Nephron progenitor cell (in vitro differentiated cells): ENCODE measurements at regions not wholly inside any gene's neighbourhood (a gene's known extent, or its start where the extent isn't known, plus 50 kb on each side); places are given as distances from the start of the nearest gene placed in this dataset.

ENCODE experiments used
- DNase-seq: peaks from one replicate; pipeline ENCODE4 v3.0.0; 2021
- H3K27ac Mint-ChIP-seq: 2 replicates; pipeline ENCODE4 v1.8.0; 2021; ENCODE audit warnings: mild to moderate bottlenecking, moderate library complexity, mixed read lengths
- H3K27me3 Mint-ChIP-seq: 2 replicates; pipeline ENCODE4 v1.8.0; 2021; ENCODE audit warnings: mild to moderate bottlenecking, low read depth, mixed read lengths; ENCODE audit not compliant: poor library complexity
- H3K36me3 Mint-ChIP-seq: 2 replicates; pipeline ENCODE4 v1.8.0; 2021; ENCODE audit warnings: low read depth, mixed read lengths
- H3K4me1 Mint-ChIP-seq: 2 replicates; pipeline ENCODE4 v1.8.0; 2021; ENCODE audit warnings: mixed read lengths
- H3K4me3 Mint-ChIP-seq: 2 replicates; pipeline ENCODE4 v1.8.0; 2021; ENCODE audit warnings: mild to moderate bottlenecking, moderate library complexity, mixed read lengths
- H3K9me3 Mint-ChIP-seq: 2 replicates; pipeline ENCODE4 v1.8.0; 2021; ENCODE audit warnings: mild to moderate bottlenecking, moderate library complexity, mixed read lengths
- TF ChIP-seq, protein P1 (sequence below): fragments of 200-600 bp; sonication (generic); IDR thresholded peaks from 2 replicates; pipeline ENCODE4 v1.5.0; 2021; ENCODE audit warnings: antibody characterized with exemption

DNA sequence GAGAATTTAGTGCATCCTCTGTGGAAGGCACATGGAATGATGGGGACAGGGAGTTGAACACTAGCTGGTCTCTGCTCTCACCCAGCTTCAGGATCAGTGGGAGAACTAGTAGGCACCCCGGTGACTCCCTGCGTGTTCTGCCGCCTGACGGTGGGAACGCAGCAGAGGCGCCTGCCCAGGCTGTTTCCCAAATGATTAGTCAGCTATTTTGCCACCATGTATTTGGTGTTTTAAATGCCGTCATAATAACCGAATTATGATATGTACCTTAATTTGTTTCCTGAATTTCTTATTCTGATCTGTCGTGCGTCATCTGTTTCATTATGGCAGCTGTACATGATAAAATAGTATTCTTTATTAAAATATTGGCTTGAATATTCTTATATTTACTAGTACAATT lies 115.9 kb upstream of the GJB6 start:
- no peak overlapping the region for H3K4me3 Mint-ChIP-seq

DNA sequence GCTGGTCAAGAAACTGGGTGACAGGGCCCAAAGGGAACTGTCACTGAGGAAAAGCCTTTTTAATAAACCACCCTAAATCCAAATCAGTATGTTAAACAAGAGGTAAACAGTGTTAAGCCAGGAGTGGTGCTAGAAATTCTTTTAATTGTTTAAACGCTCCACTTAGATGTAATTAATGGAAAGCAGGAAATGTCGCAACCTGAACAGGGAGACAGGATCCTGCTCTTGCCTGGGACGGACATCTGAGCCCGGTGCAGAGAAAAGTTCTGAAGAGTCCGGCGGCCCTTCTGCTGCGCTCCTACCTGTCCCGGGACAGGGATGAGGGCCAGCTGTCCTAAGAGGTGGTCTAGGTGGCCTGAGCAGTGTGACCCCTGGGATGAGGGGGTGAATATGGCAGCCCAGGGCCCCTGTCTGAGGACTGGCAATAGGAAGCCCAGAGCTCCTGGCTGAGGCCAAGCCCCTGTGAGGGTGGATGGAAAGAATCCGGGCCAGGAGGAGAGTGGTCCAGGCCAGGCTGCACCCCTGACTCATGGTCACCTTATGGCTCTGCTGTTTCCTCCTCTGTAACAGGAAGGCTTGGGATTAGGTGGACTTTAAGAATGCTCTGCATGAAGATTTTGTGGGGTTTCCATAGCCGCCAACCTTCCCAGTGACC lies 112.8 kb upstream of the GJB6 start:
- H3K36me3 Mint-ChIP-seq, result no peaks in the 10 kb centered on the region

More for the DNA sequence above, 115.9 kb upstream of the GJB6 start:
- H3K36me3 Mint-ChIP-seq, result no peaks in the 10 kb centered on the region
- no peak for DNase-seq
- peaks cover 3% of the 10 kb centered on the region for H3K27me3 Mint-ChIP-seq
- peaks cover 5% of the 10 kb centered on the region for H3K4me1 Mint-ChIP-seq
- H3K27ac Mint-ChIP-seq, result no peak overlapping the region
- no peaks in the 10 kb centered on the region for H3K9me3 Mint-ChIP-seq
- TF ChIP-seq, protein P1, sequence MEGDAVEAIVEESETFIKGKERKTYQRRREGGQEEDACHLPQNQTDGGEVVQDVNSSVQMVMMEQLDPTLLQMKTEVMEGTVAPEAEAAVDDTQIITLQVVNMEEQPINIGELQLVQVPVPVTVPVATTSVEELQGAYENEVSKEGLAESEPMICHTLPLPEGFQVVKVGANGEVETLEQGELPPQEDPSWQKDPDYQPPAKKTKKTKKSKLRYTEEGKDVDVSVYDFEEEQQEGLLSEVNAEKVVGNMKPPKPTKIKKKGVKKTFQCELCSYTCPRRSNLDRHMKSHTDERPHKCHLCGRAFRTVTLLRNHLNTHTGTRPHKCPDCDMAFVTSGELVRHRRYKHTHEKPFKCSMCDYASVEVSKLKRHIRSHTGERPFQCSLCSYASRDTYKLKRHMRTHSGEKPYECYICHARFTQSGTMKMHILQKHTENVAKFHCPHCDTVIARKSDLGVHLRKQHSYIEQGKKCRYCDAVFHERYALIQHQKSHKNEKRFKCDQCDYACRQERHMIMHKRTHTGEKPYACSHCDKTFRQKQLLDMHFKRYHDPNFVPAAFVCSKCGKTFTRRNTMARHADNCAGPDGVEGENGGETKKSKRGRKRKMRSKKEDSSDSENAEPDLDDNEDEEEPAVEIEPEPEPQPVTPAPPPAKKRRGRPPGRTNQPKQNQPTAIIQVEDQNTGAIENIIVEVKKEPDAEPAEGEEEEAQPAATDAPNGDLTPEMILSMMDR, result no peak

DNA sequence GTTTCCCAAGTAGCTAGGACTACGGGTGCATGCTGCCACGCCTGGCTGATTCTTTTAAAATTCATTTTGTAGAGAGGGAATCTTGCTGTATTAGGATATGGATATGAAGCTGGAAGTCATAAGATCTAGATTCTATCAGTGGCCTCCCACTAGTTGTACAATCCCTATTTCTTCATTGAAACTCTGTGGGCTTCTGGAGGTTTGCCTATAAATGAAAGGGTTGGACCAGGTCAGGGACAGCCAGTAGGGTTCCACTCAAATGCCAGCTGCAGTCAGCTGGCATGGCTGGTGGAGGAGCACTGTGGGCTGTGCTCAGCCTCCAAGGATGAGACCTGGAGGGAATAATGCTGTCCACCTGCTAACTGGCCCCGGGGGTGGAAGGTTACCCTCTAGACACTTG lies 110.2 kb upstream of the GJB6 start:
- H3K27me3 Mint-ChIP-seq, result peaks cover 6% of the 10 kb centered on the region
- DNase-seq, result no peak
- H3K36me3 Mint-ChIP-seq, result no peaks in the 10 kb centered on the region
- H3K27ac Mint-ChIP-seq, result no peak overlapping the region
- TF ChIP-seq, protein P1, result no peak
- no peaks in the 10 kb centered on the region for H3K9me3 Mint-ChIP-seq
- no peak overlapping the region for H3K4me3 Mint-ChIP-seq
- H3K4me1 Mint-ChIP-seq, result peaks cover 5% of the 10 kb centered on the region

More for the DNA sequence above, 112.8 kb upstream of the GJB6 start:
- H3K9me3 Mint-ChIP-seq, result no peaks in the 10 kb centered on the region
- peaks cover 5% of the 10 kb centered on the region for H3K4me1 Mint-ChIP-seq
- H3K27ac Mint-ChIP-seq, result peak overlapping the region; percentile 29
- no peak for DNase-seq
- peaks cover 6% of the 10 kb centered on the region for H3K27me3 Mint-ChIP-seq
- no peak overlapping the region for H3K4me3 Mint-ChIP-seq
- TF ChIP-seq, protein P1, result no peak

DNA sequence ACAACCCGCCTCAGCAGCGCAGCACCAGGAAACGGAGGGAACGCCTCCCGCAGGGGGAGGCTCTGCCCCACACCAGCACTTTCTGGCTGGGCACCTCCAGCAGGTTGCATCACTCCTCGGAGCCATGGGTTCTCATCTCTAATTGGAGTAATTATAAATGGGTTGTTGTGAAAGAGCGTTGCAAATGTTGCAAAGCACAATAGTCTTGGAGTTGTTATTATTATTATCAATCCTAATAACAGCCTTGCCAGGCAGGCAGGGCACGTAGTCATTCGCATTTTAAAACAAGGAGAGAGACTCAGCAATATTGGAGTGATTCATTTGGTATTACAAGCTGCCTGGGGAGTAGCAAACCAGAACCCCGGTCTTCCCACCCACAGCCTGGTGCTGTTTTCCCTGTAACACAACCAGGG lies 108.6 kb upstream of the GJB6 start:
- Mint-ChIP-seq H3K9me3 (peaks cover 3% of the 10 kb centered on the region), H3K27ac (no peak overlapping the region)
- no peak for DNase-seq

DNA sequence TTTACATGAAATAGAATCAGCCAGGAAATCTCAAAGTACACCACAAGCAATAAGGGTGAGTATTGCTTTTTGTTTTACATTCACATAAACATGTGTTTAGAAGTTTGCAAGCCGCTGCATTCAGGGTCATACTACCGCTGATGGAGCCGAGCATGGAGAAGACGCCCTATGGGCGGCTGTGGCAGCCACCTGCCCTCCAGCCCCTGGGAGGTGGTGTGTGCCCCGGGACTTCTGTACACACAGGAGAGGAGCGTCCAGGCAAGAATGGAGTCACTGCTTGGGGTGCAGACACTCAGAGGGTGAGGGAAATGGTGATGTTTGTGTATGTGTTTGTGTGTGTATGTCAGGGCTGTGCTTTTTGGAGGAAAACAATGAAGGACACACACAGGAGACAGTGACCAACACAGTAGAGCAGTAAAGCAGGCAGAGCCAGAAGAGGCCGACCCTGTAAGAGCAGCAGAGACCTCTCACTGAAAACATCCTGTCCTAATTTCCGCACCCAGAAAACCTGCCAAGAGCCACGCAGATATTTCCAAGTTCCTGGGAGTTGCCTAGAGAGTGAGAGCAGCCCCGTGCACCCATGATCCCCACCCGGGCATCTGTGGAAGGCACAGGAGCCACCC lies 108.1 kb upstream of the GJB6 start:
- Mint-ChIP-seq H3K4me1 (peaks cover 2% of the 10 kb centered on the region), H3K9me3 (peaks cover 4% of the 10 kb centered on the region), H3K36me3 (no peaks in the 10 kb centered on the region), H3K27me3 (peaks cover 6% of the 10 kb centered on the region), H3K27ac (no peak overlapping the region), H3K4me3 (no peak overlapping the region)
- TF ChIP-seq, protein P1, result no peak
- DNase-seq, result no peak

More for the DNA sequence above, 108.6 kb upstream of the GJB6 start:
- TF ChIP-seq, protein P1, result no peak
- Mint-ChIP-seq H3K4me1 (peaks cover 5% of the 10 kb centered on the region), H3K36me3 (no peaks in the 10 kb centered on the region), H3K27me3 (peaks cover 6% of the 10 kb centered on the region), H3K4me3 (no peak overlapping the region)
